A549 (cell line): ENCODE measurements at regions not wholly inside any gene's neighbourhood (a gene's known extent, or its start where the extent isn't known, plus 50 kb on each side); places are given as distances from the start of the nearest gene placed in this dataset.

Experiments used
- ESRRA ChIP-seq: fragments of 150-350 bp; IDR thresholded peaks from 2 replicates; pipeline ENCODE4 v1.6.1; 2014; ENCODE audit warnings: mild to moderate bottlenecking, low read length, borderline replicate concordance
- TF ChIP-seq, protein P1 (sequence below): fragments of >200 bp; sonication (Bioruptor Twin); formaldehyde crosslinking; IDR thresholded peaks from 3 replicates; pipeline ENCODE4 v1.5.1; 2016

- TF ChIP-seq, protein P1, sequence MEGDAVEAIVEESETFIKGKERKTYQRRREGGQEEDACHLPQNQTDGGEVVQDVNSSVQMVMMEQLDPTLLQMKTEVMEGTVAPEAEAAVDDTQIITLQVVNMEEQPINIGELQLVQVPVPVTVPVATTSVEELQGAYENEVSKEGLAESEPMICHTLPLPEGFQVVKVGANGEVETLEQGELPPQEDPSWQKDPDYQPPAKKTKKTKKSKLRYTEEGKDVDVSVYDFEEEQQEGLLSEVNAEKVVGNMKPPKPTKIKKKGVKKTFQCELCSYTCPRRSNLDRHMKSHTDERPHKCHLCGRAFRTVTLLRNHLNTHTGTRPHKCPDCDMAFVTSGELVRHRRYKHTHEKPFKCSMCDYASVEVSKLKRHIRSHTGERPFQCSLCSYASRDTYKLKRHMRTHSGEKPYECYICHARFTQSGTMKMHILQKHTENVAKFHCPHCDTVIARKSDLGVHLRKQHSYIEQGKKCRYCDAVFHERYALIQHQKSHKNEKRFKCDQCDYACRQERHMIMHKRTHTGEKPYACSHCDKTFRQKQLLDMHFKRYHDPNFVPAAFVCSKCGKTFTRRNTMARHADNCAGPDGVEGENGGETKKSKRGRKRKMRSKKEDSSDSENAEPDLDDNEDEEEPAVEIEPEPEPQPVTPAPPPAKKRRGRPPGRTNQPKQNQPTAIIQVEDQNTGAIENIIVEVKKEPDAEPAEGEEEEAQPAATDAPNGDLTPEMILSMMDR = no peak
- TF ChIP-seq ESRRA = no peak
Observed at GRCh38 chr18:27240383-27240782, 55.3 kb upstream of the CHST9 start.
